GM19025 (cell line): ENCODE measurements at regions not wholly inside any gene's neighbourhood (a gene's known extent, or its start where the extent isn't known, plus 50 kb on each side); places are given as distances from the start of the nearest gene placed in this dataset.
"Not testable (repeated sequence)": the region's sequence is repeated elsewhere in the genome, so short reads cannot be mapped to it uniquely, and the experiment has no call there.

ENCODE experiments used
- ATAC-seq: cut with Tn5 transposase; IDR thresholded peaks from one replicate; pipeline ENCODE4 v1.9.1; 2021; ENCODE audit warnings: mild to moderate bottlenecking, low read depth, moderate library complexity; ENCODE audit not compliant: unreplicated experiment

DNA sequence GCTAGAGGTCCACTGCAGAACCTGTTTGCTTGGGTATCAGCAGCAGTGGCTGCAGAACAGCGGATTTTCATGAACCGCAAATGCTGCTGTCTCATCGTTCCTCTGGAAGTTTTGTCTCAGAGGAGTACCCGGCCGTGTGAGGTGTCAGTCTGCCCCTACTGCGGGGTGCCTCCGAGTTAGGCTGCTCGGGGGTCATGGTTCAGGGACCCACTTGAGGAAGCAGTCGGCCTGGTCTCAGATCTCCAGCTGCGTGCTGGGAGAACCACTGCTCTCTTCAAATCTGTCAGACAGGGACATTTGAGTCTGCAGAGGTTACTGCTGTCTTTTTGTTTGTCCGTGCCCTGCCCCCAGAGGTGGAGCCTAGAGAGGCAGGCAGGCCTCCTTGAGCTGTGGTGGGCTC lies 109.5 kb upstream of the TMEM196 start:
- ATAC-seq: not testable (repeated sequence)

DNA sequence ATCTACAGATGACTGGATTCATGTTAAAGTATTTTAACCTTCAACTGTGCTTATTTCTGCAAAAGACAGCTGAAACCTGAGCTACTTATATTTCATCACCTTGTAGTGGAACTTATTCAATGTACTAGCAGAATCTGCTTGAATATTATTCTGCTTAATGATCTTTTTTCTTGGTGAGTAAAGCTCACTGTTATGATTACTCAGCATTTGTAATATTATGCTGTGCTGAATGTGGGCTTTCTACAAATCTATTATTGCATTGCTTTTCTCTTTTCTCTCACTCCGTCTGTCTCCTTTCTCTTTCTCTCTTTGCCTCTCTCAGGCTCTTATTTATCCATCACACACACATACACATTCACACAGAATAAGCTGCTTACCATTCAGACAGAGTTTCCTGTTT lies 98.7 kb upstream of the TMEM196 start:
- ATAC-seq: no peak

GRCh38 chr7:19871102-19871501 lies 97.7 kb upstream of the TMEM196 start:
- ATAC-seq: no peak

GRCh38 chr7:19869979-19870378 lies 96.6 kb upstream of the TMEM196 start:
- no peak for ATAC-seq

GRCh38 chr7:19853261-19853832 lies 79.9 kb upstream of the TMEM196 start:
- ATAC-seq: no peak

DNA sequence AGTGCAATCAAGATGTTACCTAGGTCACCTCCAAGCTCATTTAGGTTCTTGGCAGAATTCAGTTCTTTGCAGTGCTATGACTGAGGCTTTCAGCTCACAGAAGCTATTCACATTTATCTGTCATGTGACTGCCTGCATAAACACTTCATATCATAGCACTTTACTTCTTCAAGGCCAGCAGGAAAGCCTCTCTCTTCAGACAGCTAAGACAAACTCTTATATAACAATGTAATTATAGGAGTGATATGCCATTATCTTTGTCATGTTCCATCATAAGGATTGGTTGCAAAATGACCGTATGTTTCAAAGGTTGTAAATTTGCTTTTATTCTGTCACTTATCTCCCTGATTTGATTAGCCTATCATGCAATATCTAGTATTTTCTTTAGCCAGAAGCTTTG lies 78.8 kb upstream of the TMEM196 start:
- ATAC-seq: no peak

GRCh38 chr7:19851504-19851903 lies 78.1 kb upstream of the TMEM196 start:
- no peak for ATAC-seq

GRCh38 chr7:19834566-19834965 lies 61.1 kb upstream of the TMEM196 start:
- ATAC-seq: no peak

DNA sequence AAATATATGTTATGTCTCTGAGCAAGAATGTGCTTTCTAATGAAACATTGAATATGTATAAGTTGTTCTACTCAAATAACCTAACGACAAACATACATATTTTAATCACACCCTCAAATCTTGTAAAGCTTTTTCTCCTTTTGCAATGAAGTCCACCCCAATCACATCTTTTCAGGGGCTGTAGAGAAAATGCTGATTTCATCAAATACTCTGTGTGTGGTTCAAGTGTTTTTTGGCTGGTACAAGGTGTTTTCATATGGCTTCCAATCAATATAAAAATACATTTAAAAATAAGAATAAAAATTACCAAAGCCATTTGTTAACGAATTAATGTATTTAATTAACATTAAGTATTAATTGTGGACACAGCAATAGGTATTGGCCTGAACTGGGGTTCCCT lies 57.2 kb upstream of the TMEM196 start:
- ATAC-seq: no peak
